Fibroblast of the aortic adventitia (primary cell): ENCODE measurements at regions not wholly inside any gene's neighbourhood (a gene's known extent, or its start where the extent isn't known, plus 50 kb on each side); places are given as distances from the start of the nearest gene placed in this dataset.

ENCODE experiments used
- DNase-seq: peaks from one replicate; pipeline ENCODE4 v3.0.0-alpha.2; 2010; ENCODE audit warnings: low read depth
- H3K4me3 ChIP-seq: 2 replicates; pipeline ENCODE4 v1.5.1; 2011; ENCODE audit warnings: low read depth, mild to moderate bottlenecking, control low read depth, low read length, moderate library complexity
- CTCF ChIP-seq: IDR thresholded peaks from 2 replicates; pipeline ENCODE4 v1.5.1; 2011; ENCODE audit warnings: mild to moderate bottlenecking, low read length, control low read depth, inconsistent platforms; ENCODE audit not compliant: insufficient read depth

DNA sequence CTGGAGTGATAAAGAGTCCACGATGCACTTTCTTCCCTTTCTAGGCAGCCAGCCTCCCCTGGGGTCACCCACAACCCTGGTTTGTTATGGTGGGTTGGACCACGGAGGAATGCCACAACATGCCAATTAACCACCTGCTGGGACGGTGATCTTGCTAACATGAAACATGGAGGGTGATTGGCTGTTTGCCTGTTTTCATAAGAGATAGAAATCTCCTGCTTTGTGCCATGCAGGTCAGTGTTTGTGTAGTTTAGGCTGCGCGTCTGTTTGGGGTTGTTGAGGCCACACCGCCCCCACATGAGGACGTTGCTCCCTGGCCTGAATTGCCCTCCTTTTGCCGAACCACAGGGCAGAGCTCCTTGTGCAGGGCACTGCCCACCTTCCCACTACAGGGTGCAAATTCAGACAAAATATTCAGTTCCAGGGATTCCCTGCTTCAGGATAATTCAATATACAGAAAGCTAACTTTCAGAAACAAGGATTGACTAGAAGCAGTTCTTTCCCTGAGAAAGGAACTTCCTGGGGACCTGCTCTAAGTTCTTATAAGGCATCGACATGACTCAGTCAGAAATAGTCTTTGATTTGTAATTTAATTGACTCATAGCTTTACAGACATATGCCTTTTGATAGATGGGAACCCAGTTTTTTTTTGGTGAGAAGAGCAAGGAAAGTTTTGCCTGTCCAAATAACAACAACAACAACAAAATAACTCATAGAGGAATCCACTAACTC, 427.6 kb downstream of the GADD45G start:
- DNase-seq: no peak
- TF ChIP-seq CTCF: no peak

GRCh38 chr9:90033028-90033650, 428.3 kb downstream of the GADD45G start:
- no peak for TF ChIP-seq CTCF
- no peak for DNase-seq
- H3K4me3 ChIP-seq: no peak overlapping the region

More for the DNA sequence above, 427.6 kb downstream of the GADD45G start:
- H3K4me3 ChIP-seq: no peak overlapping the region

- no peak for DNase-seq
- no peak overlapping the region for H3K4me3 ChIP-seq
- no peak for TF ChIP-seq CTCF
These were observed 429.3 kb downstream of the GADD45G start for GRCh38 chr9:90034071-90034470.

DNA sequence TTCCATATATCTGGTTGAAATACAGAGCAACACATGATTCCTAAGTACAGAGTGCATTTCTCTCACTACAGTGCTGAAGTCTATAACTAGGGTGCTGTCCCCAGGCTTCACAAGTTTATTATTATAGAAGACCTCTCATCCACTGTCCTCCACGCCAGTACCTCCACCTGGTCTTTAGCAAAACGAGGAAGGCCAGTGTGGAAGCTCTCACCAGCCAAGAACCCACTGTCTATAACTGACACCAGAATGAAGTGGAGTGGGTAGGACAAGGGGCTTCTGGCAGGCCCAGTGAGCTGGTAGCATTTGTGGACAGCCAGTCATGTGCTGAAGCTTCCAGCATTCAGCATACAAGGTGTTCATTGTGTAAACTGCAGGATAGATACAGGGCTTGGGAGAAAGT, 430.7 kb downstream of the GADD45G start:
- TF ChIP-seq CTCF: no peak
- H3K4me3 ChIP-seq: no peak overlapping the region
- no peak for DNase-seq

DNA sequence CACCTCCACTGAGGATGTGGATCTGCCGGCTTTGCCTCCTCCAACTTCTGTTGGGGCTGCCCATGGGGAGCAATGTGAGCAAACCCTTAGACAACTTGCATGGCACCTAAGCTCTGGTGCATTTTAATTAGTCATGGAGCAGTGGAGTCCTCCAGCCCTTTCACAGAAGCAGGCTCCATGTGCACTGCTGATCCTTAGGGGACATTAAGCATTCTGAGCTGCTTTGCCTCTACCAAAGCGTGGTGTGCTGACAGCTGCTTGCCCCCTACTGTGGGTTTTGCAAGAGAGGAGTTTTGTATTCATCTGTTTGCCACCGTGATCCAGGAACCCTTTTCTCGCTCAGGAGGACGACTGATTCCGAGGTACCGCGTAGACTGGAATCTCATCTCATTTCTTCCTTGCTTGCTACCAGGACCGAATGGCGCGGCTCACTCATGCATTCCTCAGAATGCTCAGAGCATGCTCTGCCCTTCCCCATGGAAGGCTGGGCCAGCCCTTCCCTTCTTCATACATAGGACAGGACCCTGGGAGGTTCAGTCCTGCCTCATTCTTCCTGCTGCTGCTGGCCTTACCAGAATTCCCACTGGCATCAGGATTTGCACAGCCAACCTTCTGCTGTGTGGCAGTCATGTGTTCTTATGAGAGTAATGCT, 432.5 kb downstream of the GADD45G start:
- DNase-seq: no peak
- no peak for TF ChIP-seq CTCF
- H3K4me3 ChIP-seq: no peak overlapping the region

GRCh38 chr9:90038763-90039162, 434.0 kb downstream of the GADD45G start:
- no peak for DNase-seq
- no peak overlapping the region for H3K4me3 ChIP-seq
- TF ChIP-seq CTCF: no peak
